ENCODE measurements at regions not wholly inside any gene's neighbourhood (a gene's known extent, or its start where the extent isn't known, plus 50 kb on each side); places are given as distances from the start of the nearest gene placed in this dataset.
"Not testable (repeated sequence)": the region's sequence is repeated elsewhere in the genome, so short reads cannot be mapped to it uniquely, and the experiment has no call there.

- in situ Hi-C loops (cut with HindIII; ENCODE audit: low pct_unique_long_range_greater_than_20kb, low sequenced_read_pairs), result no loop called here
- DNase-seq (ENCODE audit: low read depth), result no peak
These were observed 197.4 kb upstream of the KRR1 start for GRCh38 chr12:75708802-75709201.

GRCh38 chr12:75707983-75708382 lies 196.6 kb upstream of the KRR1 start:
- DNase-seq (ENCODE audit: low read depth), result no peak
- in situ Hi-C loops (cut with HindIII; ENCODE audit: low pct_unique_long_range_greater_than_20kb, low sequenced_read_pairs), result no loop called here

- DNase-seq (ENCODE audit: low read depth), result peak; percentile 75
- in situ Hi-C loops (cut with HindIII; ENCODE audit: low pct_unique_long_range_greater_than_20kb, low sequenced_read_pairs), result no loop called here
These were observed 195.6 kb upstream of the KRR1 start for GRCh38 chr12:75706786-75707605.

GRCh38 chr12:75705749-75706711 lies 194.6 kb upstream of the KRR1 start:
- in situ Hi-C loops (cut with HindIII; ENCODE audit: low pct_unique_long_range_greater_than_20kb, low sequenced_read_pairs), result no loop called here
- peak; percentile 91 for DNase-seq (ENCODE audit: low read depth)

GRCh38 chr12:75704664-75705063 lies 193.3 kb upstream of the KRR1 start:
- in situ Hi-C loops (cut with HindIII; ENCODE audit: low pct_unique_long_range_greater_than_20kb, low sequenced_read_pairs), result no loop called here
- no peak for DNase-seq (ENCODE audit: low read depth)

- DNase-seq (ENCODE audit: low read depth), result no peak
- in situ Hi-C loops (cut with HindIII; ENCODE audit: low pct_unique_long_range_greater_than_20kb, low sequenced_read_pairs), result no loop called here
These were observed 192.8 kb upstream of the KRR1 start for GRCh38 chr12:75704208-75704607.

GRCh38 chr12:75703131-75703530 lies 191.7 kb upstream of the KRR1 start:
- DNase-seq (ENCODE audit: low read depth), result no peak
- in situ Hi-C loops (cut with HindIII; ENCODE audit: low pct_unique_long_range_greater_than_20kb, low sequenced_read_pairs), result no loop called here

GRCh38 chr12:75702477-75703093 lies 191.2 kb upstream of the KRR1 start:
- in situ Hi-C loops (cut with HindIII; ENCODE audit: low pct_unique_long_range_greater_than_20kb, low sequenced_read_pairs), result no loop called here
- DNase-seq (ENCODE audit: low read depth), result no peak

- no peak for DNase-seq (ENCODE audit: low read depth)
- in situ Hi-C loops (cut with HindIII; ENCODE audit: low pct_unique_long_range_greater_than_20kb, low sequenced_read_pairs), result no loop called here
These were observed 190.4 kb upstream of the KRR1 start for GRCh38 chr12:75701859-75702258.

- in situ Hi-C loops (cut with HindIII; ENCODE audit: low pct_unique_long_range_greater_than_20kb, low sequenced_read_pairs), result no loop called here
- DNase-seq (ENCODE audit: low read depth), result no peak
These were observed 188.5 kb upstream of the KRR1 start for GRCh38 chr12:75699728-75700496.

GRCh38 chr12:75699251-75699650 lies 187.8 kb upstream of the KRR1 start:
- in situ Hi-C loops (cut with HindIII; ENCODE audit: low pct_unique_long_range_greater_than_20kb, low sequenced_read_pairs), result no loop called here
- DNase-seq (ENCODE audit: low read depth), result no peak

- in situ Hi-C loops (cut with HindIII; ENCODE audit: low pct_unique_long_range_greater_than_20kb, low sequenced_read_pairs), result no loop called here
- DNase-seq (ENCODE audit: low read depth), result no peak
These were observed 186.6 kb upstream of the KRR1 start for GRCh38 chr12:75698052-75698451.

GRCh38 chr12:75695926-75696325 lies 184.5 kb upstream of the KRR1 start:
- in situ Hi-C loops (cut with HindIII; ENCODE audit: low pct_unique_long_range_greater_than_20kb, low sequenced_read_pairs), result no loop called here
- no peak for DNase-seq (ENCODE audit: low read depth)

GRCh38 chr12:75694534-75695268 lies 183.3 kb upstream of the KRR1 start:
- DNase-seq (ENCODE audit: low read depth), result no peak
- in situ Hi-C loops (cut with HindIII; ENCODE audit: low pct_unique_long_range_greater_than_20kb, low sequenced_read_pairs), result no loop called here

- DNase-seq (ENCODE audit: low read depth), result no peak
- in situ Hi-C loops (cut with HindIII; ENCODE audit: low pct_unique_long_range_greater_than_20kb, low sequenced_read_pairs), result no loop called here
These were observed 181.5 kb upstream of the KRR1 start for GRCh38 chr12:75692876-75693275.

GRCh38 chr12:75690296-75690955 lies 179.0 kb upstream of the KRR1 start:
- in situ Hi-C loops (cut with HindIII; ENCODE audit: low pct_unique_long_range_greater_than_20kb, low sequenced_read_pairs), result no loop called here
- DNase-seq (ENCODE audit: low read depth), result peak; percentile 73

- DNase-seq (ENCODE audit: low read depth); in situ Hi-C loops (cut with HindIII; ENCODE audit: low pct_unique_long_range_greater_than_20kb, low sequenced_read_pairs): not testable (repeated sequence)
These were observed 174.8 kb upstream of the KRR1 start for GRCh38 chr12:75686233-75686632.
